OCI-LY7 (cell line): ENCODE measurements at regions not wholly inside any gene's neighbourhood (a gene's known extent, or its start where the extent isn't known, plus 50 kb on each side); places are given as distances from the start of the nearest gene placed in this dataset.

Source experiments
- BruUV-seq: library from RNA; stranded (reverse); fragments of 400-500 nt; replicated peaks from 2 replicates; lab custom pipeline; 2021; lab: Mats Ljungman, UMichigan
- CTCF ChIA-PET: fragments of 300-600 bp; sonication (Branson Sonifier 250); formaldehyde crosslinking; loops from one replicate; lab custom pipeline; 2022; ENCODE audit warnings: antibody characterized with exemption; ENCODE audit not compliant: unreplicated experiment; lab: Charles Lee
- POLR2A ChIA-PET: fragments of 300-600 bp; sonication (Branson Sonifier 250); formaldehyde crosslinking; loops from one replicate; lab custom pipeline; 2022; ENCODE audit warnings: antibody characterized with exemption; lab: Charles Lee
- DNase-seq: peaks from one replicate; pipeline ENCODE4 v3.0.0-alpha.2; 2015; ENCODE audit warnings: low spot score
- H2AFZ ChIP-seq: fragments of 200-600 bp; sonication (generic), shearing (Covaris generic); 2 replicates; pipeline ENCODE4 v1.6.1; 2014; ENCODE audit warnings: mild to moderate bottlenecking, antibody characterized with exemption, low read length, moderate library complexity
- H3K27ac ChIP-seq: fragments of 200-600 bp; sonication (generic); 2 replicates; pipeline ENCODE4 v1.5.1; 2014; ENCODE audit warnings: mixed run types, low read depth, mild to moderate bottlenecking, moderate library complexity, low read length, inconsistent platforms; ENCODE audit not compliant: poor library complexity, severe bottlenecking
- H3K36me3 ChIP-seq: fragments of 200-600 bp; sonication (generic); 2 replicates; pipeline ENCODE4 v1.6.1; 2014; ENCODE audit warnings: mild to moderate bottlenecking, antibody characterized with exemption, low read length, moderate library complexity, mixed read lengths; ENCODE audit not compliant: insufficient read depth
- H3K4me1 ChIP-seq: fragments of 200-600 bp; sonication (generic); 2 replicates; pipeline ENCODE4 v1.5.1; 2014; ENCODE audit warnings: mild to moderate bottlenecking, low read length; ENCODE audit not compliant: insufficient read depth, poor library complexity, severe bottlenecking
- H3K4me2 ChIP-seq: fragments of 200-600 bp; sonication (generic); 2 replicates; pipeline ENCODE4 v1.6.1; 2014; ENCODE audit warnings: mild to moderate bottlenecking, low read length
- H3K4me3 ChIP-seq: fragments of 200-600 bp; sonication (generic); 2 replicates; pipeline ENCODE4 v1.5.1; 2014; ENCODE audit warnings: mild to moderate bottlenecking, low read depth, low read length; ENCODE audit not compliant: poor library complexity, severe bottlenecking
- H3K79me2 ChIP-seq: fragments of 200-600 bp; sonication (generic); 2 replicates; pipeline ENCODE4 v1.6.1; 2016; ENCODE audit warnings: low read depth, mild to moderate bottlenecking, low read length, moderate library complexity, mixed read lengths; ENCODE audit not compliant: insufficient read depth
- H3K9me2 ChIP-seq: fragments of 200-600 bp; sonication (generic); 2 replicates; pipeline ENCODE4 v1.6.1; 2016; ENCODE audit warnings: mild to moderate bottlenecking, low read length, mixed read lengths; ENCODE audit not compliant: insufficient read depth
- H3K9me3 ChIP-seq: fragments of 200-600 bp; sonication (generic); 2 replicates; pipeline ENCODE4 v1.6.1; 2014; ENCODE audit warnings: mild to moderate bottlenecking, mixed run types, low read length, mixed read lengths
- H4K20me1 ChIP-seq: fragments of 200-600 bp; sonication (generic); 2 replicates; pipeline ENCODE4 v1.6.1; 2014; ENCODE audit warnings: mild to moderate bottlenecking, antibody characterized with exemption, low read length, moderate library complexity, mixed read lengths; ENCODE audit not compliant: insufficient read depth
- EZH2phosphoT487 ChIP-seq: fragments of 200-600 bp; sonication (generic); IDR thresholded peaks from 2 replicates; pipeline ENCODE4 v1.6.1; 2018; ENCODE audit warnings: low read depth, borderline replicate concordance, mild to moderate bottlenecking, mixed run types, antibody characterized with exemption, low read length, moderate library complexity, mixed read lengths
- intact Hi-C: fragments of 100-400 bp; cut with micrococcal nuclease; formaldehyde crosslinking; loops from one replicate; pipeline ENCODE4 v1.10.0; 2022; ENCODE audit not compliant: unreplicated experiment
- TF ChIP-seq, protein P1 (sequence below): fragments of 200-600 bp; sonication (generic); conservative IDR thresholded peaks from 2 replicates; pipeline ENCODE4 v1.5.1; 2014; ENCODE audit warnings: mild to moderate bottlenecking, antibody characterized with exemption, low read length, moderate library complexity, mixed read lengths

DNA sequence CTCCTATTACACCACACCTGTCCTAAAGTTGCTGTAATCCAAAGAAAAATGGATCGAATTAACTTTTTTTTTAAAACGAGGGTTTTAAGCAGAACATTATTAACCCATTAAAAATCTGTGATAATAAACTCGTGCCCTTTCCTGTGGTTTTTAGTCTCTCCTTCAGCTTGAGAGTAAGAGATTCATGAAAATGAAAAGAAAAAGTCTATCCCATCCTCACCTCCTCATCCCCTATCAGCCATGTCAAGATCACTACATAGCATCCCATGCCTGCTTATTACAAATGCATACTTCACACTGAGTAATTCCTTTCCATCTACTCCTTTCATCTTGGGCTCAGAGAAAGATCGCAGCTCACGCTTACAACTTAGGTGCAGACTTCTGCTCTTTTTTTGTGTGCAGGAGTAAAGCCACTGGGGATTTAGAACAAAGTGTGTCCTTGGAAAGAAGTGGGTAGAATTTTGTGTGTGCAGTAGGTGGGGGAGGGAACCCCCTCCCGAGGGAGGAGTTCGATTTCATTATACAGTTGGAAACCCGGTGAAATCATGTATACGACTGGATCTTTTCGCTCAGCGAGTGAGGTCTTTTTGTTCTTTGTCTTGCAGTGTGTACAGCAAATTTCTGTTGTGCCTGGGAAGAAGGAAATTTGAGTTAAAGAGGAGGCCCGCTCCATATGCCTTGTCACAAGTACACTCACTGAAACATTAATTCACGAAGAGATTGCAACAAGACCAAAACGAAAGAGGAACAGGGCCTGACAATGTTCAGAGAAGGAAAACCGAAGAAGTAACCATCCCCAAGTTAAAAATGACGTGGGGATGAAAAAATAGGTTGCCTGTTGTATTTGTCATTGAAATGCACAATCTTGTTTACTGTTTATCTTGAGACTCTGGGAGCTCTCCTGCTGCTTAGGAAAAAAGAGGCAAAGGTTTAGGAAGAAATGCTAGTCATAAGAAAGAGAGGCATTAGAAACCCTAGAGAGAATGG, 146.5 kb upstream of the ZNF217 start:
- Histone ChIP-seq H3K4me2 (peak overlapping the region; percentile 79), H3K79me2 (no peaks in the 10 kb centered on the region), H4K20me1 (no peaks in the 10 kb centered on the region), H3K9me3 (no peaks in the 10 kb centered on the region), H3K27ac (peak overlapping the region; percentile 49), H2AFZ (peak overlapping the region; percentile 96), H3K4me3 (peak overlapping the region; percentile 56), H3K9me2 (no peaks in the 10 kb centered on the region), H3K4me1 (peaks cover 69% of the 10 kb centered on the region), H3K36me3 (no peaks in the 10 kb centered on the region)
- TF ChIP-seq, protein P1, sequence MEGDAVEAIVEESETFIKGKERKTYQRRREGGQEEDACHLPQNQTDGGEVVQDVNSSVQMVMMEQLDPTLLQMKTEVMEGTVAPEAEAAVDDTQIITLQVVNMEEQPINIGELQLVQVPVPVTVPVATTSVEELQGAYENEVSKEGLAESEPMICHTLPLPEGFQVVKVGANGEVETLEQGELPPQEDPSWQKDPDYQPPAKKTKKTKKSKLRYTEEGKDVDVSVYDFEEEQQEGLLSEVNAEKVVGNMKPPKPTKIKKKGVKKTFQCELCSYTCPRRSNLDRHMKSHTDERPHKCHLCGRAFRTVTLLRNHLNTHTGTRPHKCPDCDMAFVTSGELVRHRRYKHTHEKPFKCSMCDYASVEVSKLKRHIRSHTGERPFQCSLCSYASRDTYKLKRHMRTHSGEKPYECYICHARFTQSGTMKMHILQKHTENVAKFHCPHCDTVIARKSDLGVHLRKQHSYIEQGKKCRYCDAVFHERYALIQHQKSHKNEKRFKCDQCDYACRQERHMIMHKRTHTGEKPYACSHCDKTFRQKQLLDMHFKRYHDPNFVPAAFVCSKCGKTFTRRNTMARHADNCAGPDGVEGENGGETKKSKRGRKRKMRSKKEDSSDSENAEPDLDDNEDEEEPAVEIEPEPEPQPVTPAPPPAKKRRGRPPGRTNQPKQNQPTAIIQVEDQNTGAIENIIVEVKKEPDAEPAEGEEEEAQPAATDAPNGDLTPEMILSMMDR = no peak
- no peak for TF ChIP-seq EZH2phosphoT487
- intact Hi-C loops = loop anchor here (1.0 to 5.0 kb wide), 2 partner anchors 160 to 202 kb away; no protein-coding TSS in a partner anchor
- POLR2A ChIA-PET = interaction anchor here (0.7 to 3.6 kb wide), 19 partner anchors 9 to 196 kb away, joined by 3 to 21 read pairs (median 5); no protein-coding TSS in a partner anchor
- DNase-seq = peak; percentile 65
- no TSS peak for BruUV-seq
- CTCF ChIA-PET = interaction anchor here (1.4 kb wide), 1 partner anchor 9 kb away, joined by 3 read pairs; no protein-coding TSS in a partner anchor

DNA sequence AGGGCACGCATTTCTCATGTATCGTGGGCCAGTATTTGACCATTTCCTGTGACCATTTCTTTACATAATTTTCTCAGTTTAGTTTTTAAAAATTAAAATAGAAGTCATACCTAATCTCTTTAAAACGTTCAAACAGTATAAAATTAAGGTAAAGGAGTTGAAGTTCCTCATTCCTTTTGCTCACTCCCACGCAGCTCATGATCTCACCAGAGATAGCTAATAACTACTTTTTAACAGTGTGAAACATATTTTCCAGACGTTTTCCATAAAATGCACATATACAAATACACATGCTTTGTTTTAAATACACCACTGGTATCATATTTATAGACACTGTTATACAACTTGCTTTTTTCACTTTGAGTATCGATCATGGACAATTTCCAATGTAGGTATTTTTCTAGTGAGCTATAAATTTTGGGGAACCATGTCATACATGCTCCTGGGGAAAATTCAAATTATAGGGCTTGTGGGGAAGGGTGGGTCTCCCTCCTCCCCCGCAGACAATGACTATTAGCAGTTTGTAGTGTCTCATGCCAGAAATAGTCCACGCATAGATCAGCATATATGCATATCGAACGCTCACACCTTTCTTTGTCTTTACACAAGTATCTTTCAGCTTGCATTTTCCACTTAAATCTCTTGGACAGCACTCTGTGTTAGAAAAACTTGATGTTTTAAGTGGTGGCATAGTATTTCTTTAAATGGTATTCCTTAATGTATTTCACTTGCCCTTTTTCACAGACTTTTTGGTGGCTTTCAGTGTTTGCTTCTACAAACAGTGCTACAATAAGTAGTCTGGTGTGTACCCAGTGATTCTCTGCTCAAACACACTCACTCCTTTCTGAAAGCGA, 145.5 kb upstream of the ZNF217 start:
- TF ChIP-seq, protein P1 = no peak
- no peak for TF ChIP-seq EZH2phosphoT487
- no peaks in the 10 kb centered on the region for H4K20me1 ChIP-seq
- H3K9me3 ChIP-seq = no peaks in the 10 kb centered on the region
- peak overlapping the region; percentile 96; the same call in 1 of the 2 replicates for H2AFZ ChIP-seq
- intact Hi-C loops = loop anchor here (1.0 to 5.0 kb wide), 3 partner anchors 90 to 203 kb away; no protein-coding TSS in a partner anchor
- H3K4me2 ChIP-seq = peak overlapping the region; percentile 79
- no peaks in the 10 kb centered on the region for H3K36me3 ChIP-seq
- BruUV-seq = no TSS peak
- peak overlapping the region; percentile 56 for H3K4me3 ChIP-seq
- ChIA-PET POLR2A (interaction anchor here (0.5 to 3.6 kb wide), 25 partner anchors 8 to 197 kb away, joined by 3 to 21 read pairs (median 4); no protein-coding TSS in a partner anchor), CTCF (interaction anchor here (1.4 kb wide), 1 partner anchor 9 kb away, joined by 3 read pairs; no protein-coding TSS in a partner anchor)
- no peaks in the 10 kb centered on the region for H3K79me2 ChIP-seq
- peak; percentile 20 for DNase-seq
- H3K27ac ChIP-seq = peak overlapping the region; percentile 11
- H3K9me2 ChIP-seq = no peaks in the 10 kb centered on the region
- peaks cover 66% of the 10 kb centered on the region for H3K4me1 ChIP-seq
